ENCODE measurements at regions not wholly inside any gene's neighbourhood (a gene's known extent, or its start where the extent isn't known, plus 50 kb on each side); places are given as distances from the start of the nearest gene placed in this dataset.
"Not testable (repeated sequence)": the region's sequence is repeated elsewhere in the genome, so short reads cannot be mapped to it uniquely, and the experiment has no call there.

DNA sequence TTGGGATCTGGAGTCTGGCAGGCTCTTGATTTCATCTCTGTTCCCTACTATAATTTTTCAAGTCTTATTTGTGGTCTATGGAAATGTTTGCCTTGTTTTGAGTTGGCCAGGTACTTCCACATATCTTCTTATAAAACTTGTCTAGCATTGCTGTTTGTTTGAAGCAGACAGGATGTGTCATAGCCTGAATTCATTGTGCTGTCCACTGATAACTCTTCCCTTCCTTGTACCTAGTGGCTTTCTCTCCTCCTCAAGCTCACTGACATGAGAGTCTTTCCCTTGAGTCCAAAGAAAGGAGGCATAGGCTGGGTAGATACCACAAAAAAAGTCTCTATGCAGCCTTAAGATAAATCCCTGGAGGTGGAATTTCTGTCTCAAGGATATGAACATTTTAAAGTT lies 59.2 kb upstream of the FAM241A start:
- Histone ChIP-seq H3K27ac (ENCODE audit: low read depth in 1 of 2, low read length in 2 of 2) (no peak overlapping the region), H3K27me3 (ENCODE audit: control insufficient read depth in 4 of 4, insufficient read depth in 4 of 4, low read length in 3 of 4) (peaks cover 0 to 3% (median 0%) of the 10 kb centered on the region in 4 donors), H3K4me3 (ENCODE audit: low read depth in 1 of 3, low read length in 3 of 3) (no peak overlapping the region), H3K9ac (ENCODE audit: low read depth in 1 of 2, low read length in 2 of 2) (no peak overlapping the region), H3K9me3 (ENCODE audit: control insufficient read depth in 4 of 4, low read length in 3 of 4) (no peaks in the 10 kb centered on the region), H3K36me3 (ENCODE audit: control insufficient read depth in 4 of 4, insufficient read depth in 3 of 4, low read depth in 1 of 4, low read length in 3 of 4) (no peaks in the 10 kb centered on the region), H3K4me1 (ENCODE audit: control insufficient read depth in 4 of 4, insufficient read depth in 4 of 4, low read length in 3 of 4) (no peaks in the 10 kb centered on the region)
- TF ChIP-seq GABPA (IDR thresholded peaks at IDR 0.05 in 1 of 2, conservative IDR thresholded peaks at IDR 0.05 in 1 of 2) (no peak), FOXA1 (IDR thresholded peaks at IDR 0.05) (no peak), CTCF (IDR thresholded peaks at IDR 0.05; ENCODE audit: low read depth, low read length, missing input control) (no peak), JUND (IDR thresholded peaks at IDR 0.05) (no peak), FOXA2 (IDR thresholded peaks at IDR 0.05) (no peak), YY1 (IDR thresholded peaks at IDR 0.05) (no peak), TAF1 (conservative IDR thresholded peaks at IDR 0.05) (no peak), MAX (IDR thresholded peaks at IDR 0.05) (no peak), HNF4A (conservative IDR thresholded peaks at IDR 0.05) (no peak), NR2F2 (IDR thresholded peaks at IDR 0.05) (no peak), REST (IDR thresholded peaks at IDR 0.05) (no peak)
- DNase-seq (ENCODE audit: low spot score): no peak

DNA sequence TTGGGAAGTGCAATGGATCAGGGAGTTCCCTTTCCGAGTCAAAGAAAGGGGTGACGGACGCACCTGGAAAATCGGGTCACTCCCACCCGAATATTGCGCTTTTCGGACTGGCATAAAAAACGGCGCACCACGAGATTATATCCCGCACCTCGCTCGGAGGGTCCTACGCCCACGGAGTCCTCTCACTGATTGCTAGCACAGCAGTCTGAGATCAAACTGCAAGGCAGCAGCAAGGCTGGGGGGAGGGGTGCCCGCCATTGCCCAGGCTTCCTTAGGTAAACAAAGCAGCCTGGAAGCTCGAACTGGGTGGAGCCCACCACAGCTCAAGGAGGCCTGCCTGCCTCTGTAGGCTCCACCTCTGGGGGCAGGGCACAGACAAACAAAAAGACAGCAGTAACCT lies 58.6 kb upstream of the FAM241A start:
- H3K27me3 ChIP-seq (ENCODE audit: control insufficient read depth in 4 of 4, insufficient read depth in 4 of 4, low read length in 3 of 4); H3K36me3 ChIP-seq (ENCODE audit: control insufficient read depth in 4 of 4, insufficient read depth in 3 of 4, low read depth in 1 of 4, low read length in 3 of 4); DNase-seq (ENCODE audit: low spot score); H3K27ac ChIP-seq (ENCODE audit: low read depth in 1 of 2, low read length in 2 of 2); H3K4me3 ChIP-seq (ENCODE audit: low read depth in 1 of 3, low read length in 3 of 3); H3K9ac ChIP-seq (ENCODE audit: low read depth in 1 of 2, low read length in 2 of 2); H3K9me3 ChIP-seq (ENCODE audit: control insufficient read depth in 4 of 4, low read length in 3 of 4); H3K4me1 ChIP-seq (ENCODE audit: control insufficient read depth in 4 of 4, insufficient read depth in 4 of 4, low read length in 3 of 4): not testable (repeated sequence)
- WGBS: 82% methylated on average over 17 of the region's 17 CpGs

DNA sequence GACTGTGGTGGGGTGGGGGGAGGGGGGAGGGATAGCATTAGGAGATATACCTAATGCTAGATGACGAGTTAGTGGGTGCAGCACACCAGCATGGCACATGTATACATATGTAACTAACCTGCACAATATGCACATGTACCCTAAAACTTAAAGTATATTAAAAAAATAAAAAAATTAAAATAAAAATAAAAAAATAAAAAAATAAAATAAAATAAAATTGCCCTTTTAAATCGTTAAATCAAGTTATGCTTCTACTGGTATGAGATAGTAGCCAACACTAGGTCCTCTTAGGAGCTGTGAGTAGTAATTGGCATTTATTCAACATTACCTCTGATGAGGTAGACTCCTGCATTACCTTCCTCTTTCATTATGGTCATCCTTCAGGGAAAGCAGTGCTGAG lies 52.9 kb upstream of the FAM241A start:
- H3K9me3 ChIP-seq (ENCODE audit: control insufficient read depth in 4 of 4, low read length in 3 of 4); H3K4me1 ChIP-seq (ENCODE audit: control insufficient read depth in 4 of 4, insufficient read depth in 4 of 4, low read length in 3 of 4); H3K9ac ChIP-seq (ENCODE audit: low read depth in 1 of 2, low read length in 2 of 2); DNase-seq (ENCODE audit: low spot score); H3K27ac ChIP-seq (ENCODE audit: low read depth in 1 of 2, low read length in 2 of 2); H3K4me3 ChIP-seq (ENCODE audit: low read depth in 1 of 3, low read length in 3 of 3); H3K27me3 ChIP-seq (ENCODE audit: control insufficient read depth in 4 of 4, insufficient read depth in 4 of 4, low read length in 3 of 4); H3K36me3 ChIP-seq (ENCODE audit: control insufficient read depth in 4 of 4, insufficient read depth in 3 of 4, low read depth in 1 of 4, low read length in 3 of 4): not testable (repeated sequence)
- WGBS: 89% methylated on average over 1 of the region's 2 CpGs

Measured in liver (tissue), 8 donors.